Body of pancreas (tissue), 4 donors: ENCODE measurements at regions not wholly inside any gene's neighbourhood (a gene's known extent, or its start where the extent isn't known, plus 50 kb on each side); places are given as distances from the start of the nearest gene placed in this dataset.

Experiments used
- CTCF ChIP-seq, 7 experiments: fragments of 450-650 bp in 4 of 7; fragments of 200-600 bp in 3 of 7; sonication (generic) in 3 of 7; IDR thresholded peaks; one replicate each; pipeline ENCODE4 v1.5.1; 2016 to 2019; ENCODE audit warnings: antibody characterized with exemption in 7 of 7
- POLR2A ChIP-seq, 3 donors: fragments of 450-650 bp; IDR thresholded peaks; one replicate each; pipeline ENCODE4 v1.6.1; 2016; ENCODE audit warnings: antibody characterized with exemption in 3 of 3, mild to moderate bottlenecking in 2 of 3

- TF ChIP-seq CTCF (IDR thresholded peaks at IDR 0.05) (no peak), POLR2A (IDR thresholded peaks at IDR 0.05) (no peak)
Observed at GRCh38 chrX:41014776-41015360, 70.4 kb upstream of the USP9X start.
